CD4-positive, CD25-positive, alpha-beta regulatory T cell (primary cell): ENCODE measurements at regions not wholly inside any gene's neighbourhood (a gene's known extent, or its start where the extent isn't known, plus 50 kb on each side); places are given as distances from the start of the nearest gene placed in this dataset.

Source experiments
- ATAC-seq, 2 donors: fragments of 150-1000 bp; cut with Tn5 transposase; one replicate each; pipeline ENCODE4 v1.10.0; 2021; ENCODE audit warnings: low read depth in 2 of 2, moderate number of reproducible peaks in 2 of 2, moderate library complexity in 1 of 2
- DNase-seq, 3 donors: peaks; one replicate each; pipeline versions ENCODE4 v3.0.0 to v3.0.0-alpha.2; 2012 to 2022; ENCODE audit warnings: mixed read lengths in 1 of 3
- H3K27ac ChIP-seq: one replicate; pipeline ENCODE4 v1.7.0; 2013; ENCODE audit warnings: mild to moderate bottlenecking, low read length; ENCODE audit not compliant: insufficient read depth, poor library complexity, severe bottlenecking
- H3K27me3 ChIP-seq: one replicate; pipeline ENCODE4 v1.7.0; 2013; ENCODE audit warnings: low read length; ENCODE audit not compliant: control insufficient read depth, insufficient read depth
- H3K36me3 ChIP-seq: one replicate; pipeline ENCODE4 v1.7.0; 2013; ENCODE audit warnings: mild to moderate bottlenecking, low read length, moderate library complexity; ENCODE audit not compliant: control insufficient read depth, insufficient read depth
- H3K4me1 ChIP-seq: 2 replicates; pipeline ENCODE4 v1.7.0; 2013; ENCODE audit warnings: mild to moderate bottlenecking, low read length; ENCODE audit not compliant: insufficient read depth, control insufficient read depth, poor library complexity, severe bottlenecking
- H3K4me3 ChIP-seq: one replicate; pipeline ENCODE4 v1.7.0; 2013; ENCODE audit warnings: low read depth, mild to moderate bottlenecking, low read length, moderate library complexity
- H3K9me3 ChIP-seq, 2 experiments: 1 replicate in 1 of 2; 2 replicates in 1 of 2; pipeline ENCODE4 v1.7.0; 2013; ENCODE audit warnings: low read length in 2 of 2, mild to moderate bottlenecking in 1 of 2, moderate library complexity in 1 of 2; ENCODE audit not compliant: control insufficient read depth in 2 of 2
- H3K27ac Mint-ChIP-seq, 3 donors: one replicate each; pipeline ENCODE4 v1.8.0; 2020 to 2022; ENCODE audit warnings: mild to moderate bottlenecking in 3 of 3, mixed read lengths in 3 of 3, moderate library complexity in 2 of 3
- H3K27me3 Mint-ChIP-seq: one replicate; pipeline ENCODE4 v1.8.0; 2022; ENCODE audit warnings: mild to moderate bottlenecking, mixed read lengths
- H3K36me3 Mint-ChIP-seq: one replicate; pipeline ENCODE4 v1.8.0; 2020; ENCODE audit warnings: mixed read lengths
- H3K4me1 Mint-ChIP-seq, 4 donors: one replicate each; pipeline ENCODE4 v1.8.0; 2020 to 2022; ENCODE audit warnings: mixed read lengths in 4 of 4, mild to moderate bottlenecking in 1 of 4
- H3K4me3 Mint-ChIP-seq, 4 donors: one replicate each; pipeline ENCODE4 v1.8.0; 2020 to 2022; ENCODE audit warnings: mild to moderate bottlenecking in 4 of 4, mixed read lengths in 4 of 4, moderate library complexity in 3 of 4
- H3K9me3 Mint-ChIP-seq, 7 donors: one replicate each; pipeline ENCODE4 v1.8.0; 2020 to 2022; ENCODE audit warnings: mixed read lengths in 7 of 7, mild to moderate bottlenecking in 3 of 7, moderate library complexity in 2 of 7

DNA sequence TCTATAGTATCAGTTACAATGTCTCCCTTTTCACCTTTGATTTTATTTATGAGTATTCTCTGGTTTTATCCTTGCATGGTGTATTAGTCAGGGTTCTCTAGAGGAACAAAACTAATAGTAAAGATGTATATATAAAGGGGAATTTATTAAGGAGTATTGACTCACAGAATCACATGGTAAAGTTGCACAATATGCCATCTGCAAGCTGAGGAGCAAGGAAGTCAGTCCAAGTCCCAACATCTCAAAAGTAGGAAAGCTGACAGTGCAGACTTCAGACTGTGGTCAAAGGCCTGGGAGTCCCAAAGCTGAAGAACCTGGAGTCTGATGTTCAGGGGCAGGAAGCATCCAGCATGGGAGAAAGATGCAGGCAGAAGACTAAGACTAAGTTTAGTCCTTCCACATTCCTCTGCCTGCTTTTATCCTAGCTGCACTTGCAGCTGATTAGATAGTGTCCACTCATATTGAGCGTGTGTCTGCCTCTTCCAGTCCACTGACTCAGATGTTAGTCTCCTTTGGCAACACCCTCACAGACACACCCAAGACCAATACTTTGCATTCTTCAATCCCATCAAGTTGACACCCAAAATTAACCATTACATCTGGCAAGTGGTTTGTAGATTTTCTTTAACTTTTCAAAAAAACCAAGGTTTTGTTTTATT is 308.0 kb upstream of the LMO3 start:
- Histone ChIP-seq H3K27me3 (no peaks in the 10 kb centered on the region), H3K36me3 (no peaks in the 10 kb centered on the region), H3K4me1 (no peaks in the 10 kb centered on the region), H3K4me3 (no peak overlapping the region), H3K27ac (no peak overlapping the region), H3K9me3 (peaks cover 0 to 4% of the 10 kb centered on the region in 2 experiments)
- Mint-ChIP-seq H3K4me3 (no peak overlapping the region), H3K27ac (no peak overlapping the region), H3K36me3 (no peaks in the 10 kb centered on the region), H3K27me3 (no peaks in the 10 kb centered on the region), H3K4me1 (no peaks in the 10 kb centered on the region), H3K9me3 (peaks cover 2 to 29% (median 6%) of the 10 kb centered on the region in 7 donors)
- ATAC-seq (no peak), DNase-seq (no peak)

DNA sequence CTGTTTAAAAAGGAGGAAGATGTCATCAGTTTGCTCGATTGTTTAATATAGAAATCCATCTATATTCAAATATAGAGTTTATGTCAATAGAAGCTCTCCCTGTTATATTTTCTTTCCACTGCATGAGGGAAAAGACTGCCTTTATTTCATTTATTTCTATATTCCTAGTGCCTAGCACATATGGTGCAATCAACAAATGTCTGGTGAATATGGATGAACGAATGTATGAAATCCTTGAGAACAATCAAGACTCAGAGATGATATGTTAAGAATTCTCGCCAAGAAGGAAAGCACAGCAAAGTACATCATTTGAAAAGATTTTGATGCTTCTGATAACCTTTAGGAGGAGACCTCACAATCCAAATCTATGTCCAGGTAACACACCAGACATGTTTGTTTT is 296.0 kb upstream of the LMO3 start:
- no peaks in the 10 kb centered on the region for H3K27me3 ChIP-seq

DNA sequence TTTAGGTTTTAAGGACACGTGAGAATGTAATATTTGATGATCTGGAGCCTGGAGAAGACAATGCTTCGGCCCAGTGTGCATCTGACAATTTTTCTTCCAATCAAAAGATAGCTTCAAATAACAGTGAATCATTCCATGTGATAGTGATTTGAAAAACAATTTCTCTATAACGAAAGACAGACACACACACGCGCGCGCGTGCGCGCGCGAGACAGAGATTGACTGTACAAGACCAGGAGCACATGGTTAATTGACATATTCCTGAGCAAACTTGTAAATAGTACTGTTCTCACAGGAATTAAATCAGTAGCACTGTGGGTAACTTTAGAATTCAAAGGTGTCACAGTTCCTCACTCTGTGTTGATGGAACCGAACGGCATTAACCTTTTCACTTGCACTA is 287.5 kb upstream of the LMO3 start:
- no peaks in the 10 kb centered on the region for H3K27me3 ChIP-seq
- no peak overlapping the region for H3K27ac ChIP-seq
- H3K36me3 Mint-ChIP-seq: no peaks in the 10 kb centered on the region
- no peak overlapping the region for H3K27ac Mint-ChIP-seq
- peaks cover 2% of the 10 kb centered on the region in 2 experiments for H3K9me3 ChIP-seq
- no peaks in the 10 kb centered on the region for H3K4me1 ChIP-seq
- peaks cover 0 to 10% (median 6%) of the 10 kb centered on the region in 7 donors for H3K9me3 Mint-ChIP-seq
- ATAC-seq (no peak), DNase-seq (no peak)
- H3K4me3 ChIP-seq: no peak overlapping the region
- no peak overlapping the region for H3K4me3 Mint-ChIP-seq
- no peaks in the 10 kb centered on the region for H3K4me1 Mint-ChIP-seq
- no peaks in the 10 kb centered on the region for H3K27me3 Mint-ChIP-seq
- no peaks in the 10 kb centered on the region for H3K36me3 ChIP-seq

More for the DNA sequence above, 296.0 kb upstream of the LMO3 start:
- H3K4me3 ChIP-seq: no peak overlapping the region
- H3K27ac ChIP-seq: no peak overlapping the region
- Mint-ChIP-seq H3K4me3 (no peak overlapping the region), H3K36me3 (no peaks in the 10 kb centered on the region), H3K27ac (no peak overlapping the region), H3K9me3 (peaks cover 4 to 33% (median 5%) of the 10 kb centered on the region in 7 donors), H3K27me3 (no peaks in the 10 kb centered on the region), H3K4me1 (no peaks in the 10 kb centered on the region)
- DNase-seq (no peak), ATAC-seq (no peak)
- H3K9me3 ChIP-seq: peaks cover 5 to 6% of the 10 kb centered on the region in 2 experiments
- no peaks in the 10 kb centered on the region for H3K4me1 ChIP-seq
- no peaks in the 10 kb centered on the region for H3K36me3 ChIP-seq

DNA sequence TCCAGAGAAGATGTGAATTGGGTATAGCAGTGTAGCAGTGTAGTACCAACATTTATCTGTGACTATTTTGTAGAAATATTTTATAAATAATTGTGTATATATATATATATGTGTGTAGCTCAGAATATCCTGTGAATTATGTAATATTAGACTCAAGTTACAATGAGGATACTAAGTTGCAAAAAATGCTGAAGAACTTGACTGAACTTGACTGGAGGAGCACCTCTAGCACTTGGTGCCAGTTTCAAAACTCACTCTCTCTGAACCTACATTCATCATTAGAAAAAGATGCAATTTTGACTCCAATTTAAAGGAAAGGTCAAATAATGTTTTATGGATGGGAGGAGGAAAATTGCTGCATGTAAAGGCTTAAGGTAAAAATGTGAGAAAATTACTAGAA is 285.7 kb upstream of the LMO3 start:
- ATAC-seq (no peak), DNase-seq (no peak)
- Histone ChIP-seq H3K36me3 (no peaks in the 10 kb centered on the region), H3K4me3 (no peak overlapping the region), H3K9me3 (peaks cover 0 to 5% of the 10 kb centered on the region in 2 experiments), H3K27me3 (no peaks in the 10 kb centered on the region), H3K27ac (no peak overlapping the region), H3K4me1 (no peaks in the 10 kb centered on the region)
- no peak overlapping the region for H3K27ac Mint-ChIP-seq
- no peaks in the 10 kb centered on the region for H3K36me3 Mint-ChIP-seq
- H3K27me3 Mint-ChIP-seq: no peaks in the 10 kb centered on the region
- H3K4me1 Mint-ChIP-seq: peaks cover 0 to 4% (median 0%) of the 10 kb centered on the region in 4 donors
- H3K9me3 Mint-ChIP-seq: peaks cover 0 to 20% (median 8%) of the 10 kb centered on the region in 7 donors
- H3K4me3 Mint-ChIP-seq: no peak overlapping the region

DNA sequence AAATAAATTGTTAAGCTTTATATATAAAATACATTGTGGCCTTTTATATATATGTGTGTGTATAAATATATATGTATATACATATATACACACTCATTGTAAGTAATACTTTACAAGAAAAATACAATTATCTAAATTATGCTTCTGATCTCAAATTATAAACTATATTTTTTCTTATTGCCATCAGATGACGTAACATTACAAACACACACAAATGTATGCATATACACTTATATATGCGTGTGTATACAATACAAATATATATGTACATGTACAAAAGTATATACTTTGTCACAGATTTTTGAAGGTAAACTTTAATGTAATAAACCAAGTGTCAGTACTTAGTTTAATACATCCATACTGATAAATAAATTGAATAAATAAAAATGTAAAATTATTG is 278.9 kb upstream of the LMO3 start:
- Mint-ChIP-seq H3K4me1 (peaks cover 0 to 4% (median 0%) of the 10 kb centered on the region in 4 donors), H3K4me3 (no peak overlapping the region), H3K9me3 (peaks cover 2 to 15% (median 8%) of the 10 kb centered on the region in 7 donors), H3K36me3 (no peaks in the 10 kb centered on the region), H3K27ac (no peak overlapping the region), H3K27me3 (no peaks in the 10 kb centered on the region)
- Histone ChIP-seq H3K4me3 (no peak overlapping the region), H3K4me1 (no peaks in the 10 kb centered on the region), H3K27me3 (no peaks in the 10 kb centered on the region), H3K9me3 (peaks cover 2 to 5% of the 10 kb centered on the region in 2 experiments), H3K27ac (no peak overlapping the region), H3K36me3 (no peaks in the 10 kb centered on the region)
- DNase-seq (no peak), ATAC-seq (no peak)

- Histone ChIP-seq H3K4me3 (no peak overlapping the region), H3K9me3 (peaks cover 2 to 5% of the 10 kb centered on the region in 2 experiments), H3K27ac (no peak overlapping the region), H3K36me3 (no peaks in the 10 kb centered on the region), H3K4me1 (no peaks in the 10 kb centered on the region), H3K27me3 (no peaks in the 10 kb centered on the region)
- DNase-seq (no peak), ATAC-seq (no peak)
- Mint-ChIP-seq H3K4me1 (peaks cover 0 to 4% (median 0%) of the 10 kb centered on the region in 4 donors), H3K36me3 (no peaks in the 10 kb centered on the region), H3K9me3 (peaks cover 3 to 15% (median 8%) of the 10 kb centered on the region in 7 donors), H3K27me3 (no peaks in the 10 kb centered on the region), H3K4me3 (peak overlapping the region in 1 of 4 donors; percentile 33), H3K27ac (no peak overlapping the region)
These were observed 278.1 kb upstream of the LMO3 start for GRCh38 chr12:16884056-16884455.

- no peaks in the 10 kb centered on the region for H3K4me1 Mint-ChIP-seq
- ATAC-seq: no peak
These were observed 276.1 kb upstream of the LMO3 start for GRCh38 chr12:16881986-16882570.

GRCh38 chr12:16880864-16881285 is 274.9 kb upstream of the LMO3 start:
- Mint-ChIP-seq H3K4me1 (no peaks in the 10 kb centered on the region), H3K4me3 (no peak overlapping the region), H3K36me3 (no peaks in the 10 kb centered on the region), H3K27ac (no peak overlapping the region), H3K27me3 (no peaks in the 10 kb centered on the region), H3K9me3 (peaks cover 3 to 8% (median 5%) of the 10 kb centered on the region in 7 donors)
- H3K4me3 ChIP-seq: no peak overlapping the region
- ATAC-seq (no peak), DNase-seq (no peak)
- no peaks in the 10 kb centered on the region for H3K4me1 ChIP-seq
- H3K27ac ChIP-seq: no peak overlapping the region
- peaks cover 0 to 4% of the 10 kb centered on the region in 2 experiments for H3K9me3 ChIP-seq
- no peaks in the 10 kb centered on the region for H3K36me3 ChIP-seq
- no peaks in the 10 kb centered on the region for H3K27me3 ChIP-seq

More at GRCh38 chr12:16881986-16882570, 276.1 kb upstream of the LMO3 start:
- DNase-seq: no peak
- H3K36me3 Mint-ChIP-seq: no peaks in the 10 kb centered on the region
- Histone ChIP-seq H3K36me3 (no peaks in the 10 kb centered on the region), H3K27ac (no peak overlapping the region), H3K4me1 (no peaks in the 10 kb centered on the region), H3K4me3 (no peak overlapping the region), H3K9me3 (peaks cover 0 to 2% of the 10 kb centered on the region in 2 experiments), H3K27me3 (no peaks in the 10 kb centered on the region)
- no peaks in the 10 kb centered on the region for H3K27me3 Mint-ChIP-seq
- H3K27ac Mint-ChIP-seq: no peak overlapping the region
- H3K9me3 Mint-ChIP-seq: peaks cover 0 to 8% (median 5%) of the 10 kb centered on the region in 7 donors
- H3K4me3 Mint-ChIP-seq: no peak overlapping the region
